GM18951 (cell line): ENCODE measurements at regions not wholly inside any gene's neighbourhood (a gene's known extent, or its start where the extent isn't known, plus 50 kb on each side); places are given as distances from the start of the nearest gene placed in this dataset.

Experiments
- POLR2A ChIP-seq: IDR thresholded peaks from 4 replicates; pipeline ENCODE4 v1.6.1; 2011; ENCODE audit warnings: mild to moderate bottlenecking; ENCODE audit not compliant: insufficient read length, insufficient read depth; ENCODE audit errors: extremely low read depth
- in situ Hi-C: fragments of 300-500 bp; cut with MboI; formaldehyde crosslinking; loops from one replicate; pipeline ENCODE4 v1.12.0; 2022; ENCODE audit warnings: low sequenced_read_pairs, mixed read lengths, inconsistent platforms; ENCODE audit not compliant: unreplicated experiment

DNA sequence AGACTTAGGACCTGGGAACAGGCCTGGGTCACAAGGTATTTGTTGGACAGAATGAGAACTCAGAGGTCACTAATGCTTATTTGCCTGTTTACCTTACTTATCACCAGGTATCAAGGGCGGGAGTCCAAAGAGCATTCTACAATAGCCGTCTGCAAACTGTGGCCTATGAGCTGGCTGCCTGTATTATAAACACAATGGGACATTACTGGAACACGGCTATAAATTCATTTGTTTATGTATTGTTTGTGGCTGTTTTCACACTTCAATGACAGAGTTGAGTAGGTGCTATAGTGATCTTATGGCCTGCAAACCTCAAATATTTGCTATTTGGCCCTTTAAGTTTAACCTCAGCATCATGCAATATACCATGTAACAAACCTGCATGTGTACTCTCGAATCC is 76.6 kb upstream of the ASTN2 start:
- TF ChIP-seq POLR2A = no peak
- in situ Hi-C loops = no loop called here

DNA sequence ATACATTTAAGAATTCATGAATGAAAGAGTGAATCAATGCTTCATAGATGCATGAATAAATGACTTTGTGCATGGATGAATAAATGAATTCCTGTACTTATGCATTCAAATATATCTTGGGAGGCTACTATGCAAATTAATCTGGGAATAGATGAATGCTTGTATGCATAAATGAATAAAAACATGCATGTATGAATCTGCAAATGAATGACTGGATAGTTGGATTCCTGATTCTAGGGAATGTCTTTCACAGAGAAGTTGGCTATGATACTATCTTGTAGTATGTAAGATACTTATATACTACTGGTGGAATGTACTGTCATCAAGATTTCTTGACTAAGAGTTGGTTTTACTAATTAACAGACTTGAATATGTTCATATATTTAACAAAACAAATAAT is 75.3 kb upstream of the ASTN2 start:
- in situ Hi-C loops = no loop called here
- TF ChIP-seq POLR2A = no peak

DNA sequence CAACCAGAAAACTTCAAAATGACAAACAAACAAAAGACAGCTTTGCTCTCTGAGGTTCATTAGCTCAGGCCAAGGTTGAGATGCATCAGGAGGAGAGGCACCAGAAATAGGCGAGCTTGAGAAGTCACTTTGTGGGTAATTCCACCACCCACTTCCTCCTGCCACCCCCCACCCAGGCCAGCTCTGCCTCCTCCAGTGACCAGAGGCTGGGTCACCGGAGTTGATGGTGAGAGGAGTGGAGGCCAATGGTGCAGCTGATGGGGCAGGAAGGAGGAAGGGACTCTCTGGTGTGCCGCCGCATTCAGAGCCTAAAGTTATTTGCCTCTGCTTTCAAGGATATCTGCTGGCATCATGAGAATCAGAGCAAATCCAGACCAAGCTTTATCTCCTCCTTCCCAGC is 73.8 kb upstream of the ASTN2 start:
- in situ Hi-C loops = no loop called here
- TF ChIP-seq POLR2A = no peak

- TF ChIP-seq POLR2A = no peak
- in situ Hi-C loops = no loop called here
Measured at GRCh38 chr9:117487555-117488175, 72.8 kb upstream of the ASTN2 start.

DNA sequence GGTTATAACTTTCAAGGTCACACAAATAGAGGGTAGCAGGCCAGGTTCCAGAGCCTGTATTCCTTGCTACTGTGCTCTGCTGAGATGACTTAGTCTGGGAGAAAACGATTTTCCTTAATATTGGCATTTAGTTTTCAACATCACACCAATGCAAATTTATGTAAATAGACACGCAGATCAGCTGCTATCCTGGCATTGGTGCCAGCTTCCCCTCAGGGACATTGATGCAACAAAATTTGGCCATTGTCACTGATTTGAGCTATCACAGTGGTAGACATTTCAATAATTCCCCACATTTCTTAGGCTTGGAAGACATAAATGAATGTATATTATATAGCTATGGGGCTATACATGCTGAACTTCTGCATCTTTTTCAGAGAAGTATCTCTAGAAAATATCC is 71.6 kb upstream of the ASTN2 start:
- TF ChIP-seq POLR2A = no peak
- in situ Hi-C loops = no loop called here

DNA sequence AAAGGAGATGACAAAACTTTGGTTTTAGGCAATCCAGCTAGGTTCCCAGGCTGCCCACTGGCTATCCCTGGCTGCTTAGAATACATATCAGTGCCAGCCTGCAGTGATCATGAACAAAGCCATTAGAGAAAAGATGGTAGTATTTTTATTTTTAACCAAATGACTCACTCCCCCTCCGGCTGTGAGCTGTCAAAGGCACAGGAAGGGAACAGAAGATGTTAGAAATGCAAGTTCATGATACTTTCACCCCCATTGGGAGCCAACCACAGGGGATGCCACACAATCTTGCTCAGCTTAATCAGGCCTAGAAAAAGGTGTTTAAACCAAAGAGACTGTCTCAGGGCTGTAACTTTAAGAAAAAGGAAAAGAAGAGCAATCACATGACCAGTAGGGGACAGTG is 70.3 kb upstream of the ASTN2 start:
- in situ Hi-C loops = no loop called here

DNA sequence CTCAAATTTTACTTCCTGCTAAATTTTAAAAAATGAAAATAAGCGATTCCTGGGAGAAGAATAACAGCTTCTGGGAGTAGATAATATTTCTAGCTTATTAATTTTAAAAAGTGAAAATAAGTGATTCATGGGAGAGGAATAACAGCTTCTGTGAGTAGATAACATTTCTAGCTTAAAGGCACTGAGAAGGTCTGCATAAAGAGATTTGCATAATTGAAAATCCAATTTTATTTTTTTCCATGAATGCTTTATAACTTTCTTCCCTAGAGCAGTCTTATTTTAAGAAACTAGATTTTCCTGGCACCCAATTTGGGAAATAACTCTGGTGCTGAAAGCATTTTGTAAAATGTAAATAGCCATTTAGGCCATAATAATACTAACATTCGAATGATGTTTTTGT is 65.9 kb upstream of the ASTN2 start:
- TF ChIP-seq POLR2A = no peak
- in situ Hi-C loops = no loop called here

More for the DNA sequence above, 70.3 kb upstream of the ASTN2 start:
- no peak for TF ChIP-seq POLR2A

DNA sequence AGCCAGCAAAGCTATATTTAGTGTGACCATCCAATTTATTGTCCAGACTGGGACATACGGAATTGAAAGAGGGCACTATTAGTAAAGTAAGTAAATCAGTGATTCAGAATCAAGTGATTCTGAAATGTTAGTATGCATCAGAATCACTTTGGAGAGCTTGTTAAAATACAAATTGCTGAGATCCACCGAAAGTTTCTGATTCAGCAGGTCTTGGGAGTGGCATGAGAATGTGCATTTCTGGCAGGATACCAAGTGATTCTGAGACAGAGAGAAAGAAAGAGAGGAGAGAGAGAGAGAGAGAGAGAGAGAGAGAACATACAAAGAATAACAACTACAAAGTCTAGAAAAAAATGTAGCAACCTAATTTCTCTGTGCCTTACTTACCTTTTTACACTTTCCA is 65.4 kb upstream of the ASTN2 start:
- in situ Hi-C loops = no loop called here
- TF ChIP-seq POLR2A = no peak

- TF ChIP-seq POLR2A = no peak
- in situ Hi-C loops = no loop called here
Measured at GRCh38 chr9:117473293-117473692, 58.4 kb upstream of the ASTN2 start.

DNA sequence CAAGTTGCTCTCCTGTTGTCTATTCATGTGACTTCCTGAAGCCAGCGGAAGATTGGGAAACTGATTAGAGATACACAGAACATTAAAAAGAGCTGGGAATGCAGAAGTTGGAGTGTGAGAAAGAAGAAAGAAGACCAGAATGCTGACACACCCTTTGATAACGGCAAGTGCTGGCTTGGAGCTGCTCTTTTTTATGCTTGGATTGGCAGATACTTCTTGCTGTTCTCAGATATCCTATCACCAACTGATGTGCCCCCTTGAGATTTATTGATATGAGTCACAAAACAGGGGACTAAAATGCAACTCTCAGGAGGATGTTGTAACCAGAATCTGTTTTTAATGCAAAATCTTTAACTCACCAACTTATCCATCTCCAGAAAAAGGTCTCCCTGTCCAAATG is 56.0 kb upstream of the ASTN2 start:
- TF ChIP-seq POLR2A = no peak
- in situ Hi-C loops = no loop called here

GRCh38 chr9:117470455-117470854 is 55.6 kb upstream of the ASTN2 start:
- in situ Hi-C loops = no loop called here
- no peak for TF ChIP-seq POLR2A

DNA sequence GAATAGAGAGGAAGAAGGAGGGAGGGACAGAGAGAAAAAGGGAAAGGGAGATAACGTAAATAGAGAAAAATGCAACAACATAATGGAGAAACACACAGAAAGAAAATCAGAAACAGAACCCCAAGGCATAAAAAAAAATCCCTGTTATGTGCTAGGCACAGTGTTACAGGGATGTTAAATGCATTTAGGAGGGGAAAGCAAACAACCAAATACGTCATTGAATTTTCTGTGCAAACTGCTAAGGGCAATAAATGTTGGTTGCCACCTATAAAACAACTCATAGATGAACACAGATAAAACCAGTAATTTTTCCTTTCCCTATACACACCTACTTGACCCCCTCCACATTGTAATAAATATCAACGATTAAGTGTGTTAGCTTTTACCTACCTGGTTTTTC is 51.3 kb upstream of the ASTN2 start:
- TF ChIP-seq POLR2A = no peak
- in situ Hi-C loops = no loop called here

DNA sequence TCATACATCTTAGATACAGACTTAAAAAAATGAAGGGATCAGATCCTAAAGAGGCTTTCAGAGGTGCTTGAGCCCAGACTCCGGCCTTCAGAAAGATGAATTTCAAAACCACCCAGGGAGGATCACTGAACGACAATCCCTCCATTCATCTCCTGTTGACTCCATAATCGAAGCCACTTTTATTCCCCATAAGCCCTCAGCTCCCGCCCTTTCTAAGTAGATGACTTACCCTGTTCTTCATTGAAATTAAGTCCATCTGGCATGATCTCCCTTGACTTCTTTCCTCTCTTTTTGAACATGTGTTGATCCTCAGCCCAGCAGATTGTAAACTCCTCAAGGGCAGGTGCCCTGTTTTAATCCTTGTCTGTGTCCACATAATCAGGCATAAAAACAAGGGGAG is 50.8 kb upstream of the ASTN2 start:
- no peak for TF ChIP-seq POLR2A
- in situ Hi-C loops = no loop called here

DNA sequence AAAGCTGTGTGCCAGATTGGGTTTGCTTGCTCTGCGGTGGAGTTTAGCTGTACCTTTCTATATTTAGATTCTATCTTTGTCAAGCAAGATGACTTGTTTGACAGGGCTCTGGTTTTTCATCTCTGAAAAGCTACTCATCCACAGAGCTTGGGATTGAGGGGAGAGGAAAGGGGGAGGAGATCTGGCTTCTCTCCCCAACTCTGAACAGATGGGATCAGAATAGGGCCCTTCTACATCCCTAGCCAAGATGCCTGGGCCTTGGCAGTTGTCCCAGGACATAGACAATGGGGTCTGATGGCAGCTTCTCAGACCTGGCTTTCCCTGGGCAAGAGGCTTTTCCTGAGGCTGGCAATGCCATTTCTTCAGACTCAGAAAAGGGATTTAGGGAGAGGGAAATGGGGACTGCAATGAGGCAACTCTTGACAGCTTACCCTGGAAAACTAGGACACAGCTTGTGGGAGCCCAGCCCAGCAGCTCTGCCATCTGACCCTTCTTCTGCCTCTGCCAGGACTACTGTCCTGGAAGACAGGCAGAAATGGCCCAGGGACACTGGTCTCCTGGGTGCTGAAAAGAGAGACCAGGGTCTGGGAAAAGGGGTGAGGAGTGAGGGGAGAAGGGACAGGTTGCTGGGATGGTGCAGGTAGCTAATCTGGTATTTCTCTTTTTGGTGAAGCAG is 50.2 kb upstream of the ASTN2 start:
- no peak for TF ChIP-seq POLR2A
- in situ Hi-C loops = no loop called here
